Gastrocnemius medialis (tissue), 4 donors: ENCODE measurements at regions not wholly inside any gene's neighbourhood (a gene's known extent, or its start where the extent isn't known, plus 50 kb on each side); places are given as distances from the start of the nearest gene placed in this dataset.
"Not testable (repeated sequence)": the region's sequence is repeated elsewhere in the genome, so short reads cannot be mapped to it uniquely, and the experiment has no call there.

Experiments used
- ATAC-seq, 2 donors: fragments of 150-250 bp; one replicate each; pipeline ENCODE4 v1.9.1; 2016
- DNase-seq, 2 donors: peaks; one replicate each; pipeline ENCODE4 v3.0.0-alpha.2; 2019
- H3K27ac ChIP-seq, 4 donors: fragments of 200-600 bp; sonication (generic); 1 replicate in 1 of 4; 2 replicates in 3 of 4; pipeline ENCODE4 v1.5.1; 2016 to 2018; ENCODE audit warnings: mild to moderate bottlenecking in 2 of 4, moderate library complexity in 1 of 4
- H3K27me3 ChIP-seq, 3 donors: fragments of 200-600 bp; sonication (generic) in 2 of 3; 1 replicate in 1 of 3; 2 replicates in 2 of 3; pipeline versions ENCODE4 v1.5.1 to v1.6.0; 2016 to 2019; ENCODE audit warnings: mild to moderate bottlenecking in 1 of 3, moderate library complexity in 1 of 3
- H3K36me3 ChIP-seq, 2 donors: fragments of 200-600 bp; sonication (generic) in 1 of 2; one replicate each; pipeline ENCODE4 v1.5.1; 2017 to 2018
- H3K4me1 ChIP-seq, 2 donors: fragments of 200-600 bp; sonication (generic) in 1 of 2; one replicate each; pipeline ENCODE4 v1.5.1; 2016 to 2017; ENCODE audit warnings: mild to moderate bottlenecking in 2 of 2
- H3K4me3 ChIP-seq, 4 donors: fragments of 200-600 bp; sonication (generic) in 3 of 4; 1 replicate in 1 of 4; 2 replicates in 3 of 4; pipeline ENCODE4 v1.5.1; 2016 to 2019; ENCODE audit warnings: mild to moderate bottlenecking in 2 of 4
- H3K9me3 ChIP-seq, 3 donors: fragments of 200-600 bp; sonication (generic) in 2 of 3; 1 replicate in 1 of 3; 2 replicates in 2 of 3; pipeline ENCODE4 v1.5.1; 2016 to 2019
- CTCF ChIP-seq, 5 experiments: fragments of 450-650 bp in 3 of 5; fragments of 200-600 bp in 2 of 5; sonication (generic) in 2 of 5; IDR thresholded peaks in 4 of 5; conservative IDR thresholded peaks in 1 of 5; 1 replicate in 4 of 5; 2 replicates in 1 of 5; pipeline ENCODE4 v1.5.1; 2016 to 2019; ENCODE audit warnings: antibody characterized with exemption in 5 of 5, mild to moderate bottlenecking in 3 of 5, moderate library complexity in 3 of 5
- POLR2A ChIP-seq, 2 donors: fragments of 450-650 bp; IDR thresholded peaks; one replicate each; pipeline ENCODE4 v1.6.1; 2017; ENCODE audit warnings: antibody characterized with exemption in 2 of 2, mild to moderate bottlenecking in 2 of 2, moderate library complexity in 2 of 2
- in situ Hi-C, 4 donors: fragments of 200-750 bp; cut with MboI; loops; one replicate each; pipeline versions ENCODE4 v1.15.0 to v1.8.0; 2017; ENCODE audit warnings: low sequenced_read_pairs in 4 of 4
- intact Hi-C: fragments of 100-400 bp; cut with DNase I; formaldehyde crosslinking; loops from one replicate; pipeline ENCODE4 v1.15.1; 2023; ENCODE audit warnings: low total_unique reads

- in situ Hi-C loops (no loop called here), intact Hi-C loops (no loop called here)
- no peaks in the 10 kb centered on the region for H3K36me3 ChIP-seq
- no peak for DNase-seq
- H3K27me3 ChIP-seq: no peaks in the 10 kb centered on the region
- H3K9me3 ChIP-seq: no peaks in the 10 kb centered on the region
- H3K4me3 ChIP-seq: no peak overlapping the region
- no peaks in the 10 kb centered on the region for H3K4me1 ChIP-seq
- TF ChIP-seq POLR2A (IDR thresholded peaks at IDR 0.05): no peak
- TF ChIP-seq CTCF (IDR thresholded peaks at IDR 0.05 in 4 of 5, conservative IDR thresholded peaks at IDR 0.05 in 1 of 5): no peak
- H3K27ac ChIP-seq: no peak overlapping the region
- no peak for ATAC-seq
These were observed 161.6 kb upstream of the EXOC2 start for GRCh38 chr6:854406-855118.

- ATAC-seq, intact Hi-C loops, H3K4me3 ChIP-seq, H3K4me1 ChIP-seq, H3K27ac ChIP-seq, H3K36me3 ChIP-seq, H3K27me3 ChIP-seq, DNase-seq, in situ Hi-C loops, H3K9me3 ChIP-seq: not testable (repeated sequence)
These were observed 159.3 kb upstream of the EXOC2 start for GRCh38 chr6:852216-852615.

DNA sequence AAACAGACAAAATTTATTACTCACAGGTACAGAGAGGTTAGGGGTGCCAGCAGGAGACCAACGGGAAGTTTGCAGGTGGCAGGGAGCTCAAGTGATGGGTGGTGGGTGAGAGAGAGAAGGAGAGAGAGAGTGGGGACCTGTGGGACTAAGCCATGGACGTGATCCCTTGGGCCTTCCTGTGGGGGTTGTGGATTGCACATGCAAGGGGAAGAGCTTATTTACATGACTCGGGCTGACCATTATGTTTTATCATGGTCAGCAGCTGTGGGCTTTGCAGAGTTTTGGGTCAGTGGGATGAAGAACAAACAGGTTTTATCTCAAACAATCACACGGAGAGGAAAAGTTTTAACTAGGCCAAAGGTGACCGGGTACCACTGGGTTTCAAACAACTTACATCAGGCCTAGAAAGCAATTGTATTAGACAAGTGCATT is 156.2 kb upstream of the EXOC2 start:
- H3K27me3 ChIP-seq: no peaks in the 10 kb centered on the region
- H3K36me3 ChIP-seq: no peaks in the 10 kb centered on the region
- no peaks in the 10 kb centered on the region for H3K4me1 ChIP-seq
- ATAC-seq (no peak), DNase-seq (no peak)
- in situ Hi-C loops: no loop called here
- no peaks in the 10 kb centered on the region for H3K9me3 ChIP-seq
- intact Hi-C loops: no loop called here
- no peak overlapping the region for H3K27ac ChIP-seq
- no peak overlapping the region for H3K4me3 ChIP-seq
- TF ChIP-seq CTCF (IDR thresholded peaks at IDR 0.05 in 4 of 5, conservative IDR thresholded peaks at IDR 0.05 in 1 of 5) (no peak), POLR2A (IDR thresholded peaks at IDR 0.05) (no peak)

DNA sequence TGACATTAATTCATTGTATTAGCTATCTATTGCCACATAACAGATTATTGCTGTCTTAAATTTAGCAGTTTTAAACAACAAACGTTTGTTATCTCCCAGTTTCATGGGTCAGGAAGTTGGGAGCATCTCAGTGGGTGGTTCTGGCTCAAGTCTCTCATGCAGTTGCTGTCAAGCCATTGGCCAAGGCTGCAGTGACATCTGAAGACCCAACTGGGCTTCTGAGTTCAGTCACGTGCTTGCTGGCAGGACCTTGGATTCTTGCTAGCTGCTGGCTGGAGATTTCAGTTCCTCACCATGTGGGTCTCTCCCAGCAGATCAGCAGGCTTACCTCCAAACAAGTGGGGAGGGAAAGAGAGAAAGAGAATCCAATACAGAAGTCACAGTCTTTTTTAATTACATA is 152.6 kb upstream of the EXOC2 start:
- ATAC-seq (no peak), DNase-seq (no peak)
- Histone ChIP-seq H3K4me3 (no peak overlapping the region), H3K36me3 (no peaks in the 10 kb centered on the region), H3K27me3 (no peaks in the 10 kb centered on the region), H3K4me1 (no peaks in the 10 kb centered on the region), H3K27ac (no peak overlapping the region), H3K9me3 (no peaks in the 10 kb centered on the region)
- TF ChIP-seq POLR2A (IDR thresholded peaks at IDR 0.05) (no peak), CTCF (IDR thresholded peaks at IDR 0.05 in 4 of 5, conservative IDR thresholded peaks at IDR 0.05 in 1 of 5) (no peak)
- intact Hi-C loops (no loop called here), in situ Hi-C loops (no loop called here)

DNA sequence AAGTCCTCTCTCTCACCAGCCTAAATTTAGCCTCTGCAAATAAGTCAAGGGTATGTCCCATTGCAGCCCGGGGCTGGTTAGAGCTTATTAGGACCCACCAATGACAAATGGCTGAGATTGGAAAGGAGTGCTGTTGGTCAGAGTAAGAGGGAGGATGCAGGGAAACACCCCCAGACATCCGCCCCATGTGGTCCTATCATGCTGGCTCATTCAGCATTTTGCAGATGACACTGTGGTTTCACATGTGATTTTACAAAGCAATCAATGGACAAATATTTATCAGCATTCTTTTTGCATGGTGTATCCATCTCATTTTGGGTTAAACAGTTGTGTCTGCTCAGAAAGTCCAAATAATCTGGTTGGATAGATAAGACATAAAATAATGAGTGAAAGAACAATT is 152.2 kb upstream of the EXOC2 start:
- Histone ChIP-seq H3K27me3 (no peaks in the 10 kb centered on the region), H3K4me1 (no peaks in the 10 kb centered on the region), H3K9me3 (no peaks in the 10 kb centered on the region), H3K27ac (no peak overlapping the region), H3K4me3 (no peak overlapping the region), H3K36me3 (no peaks in the 10 kb centered on the region)
- no peak for ATAC-seq
- intact Hi-C loops: no loop called here
- DNase-seq: no peak
- in situ Hi-C loops: no loop called here
- no peak for TF ChIP-seq CTCF (IDR thresholded peaks at IDR 0.05 in 4 of 5, conservative IDR thresholded peaks at IDR 0.05 in 1 of 5)
- no peak for TF ChIP-seq POLR2A (IDR thresholded peaks at IDR 0.05)
